ENCODE measurements at regions not wholly inside any gene's neighbourhood (a gene's known extent, or its start where the extent isn't known, plus 50 kb on each side); places are given as distances from the start of the nearest gene placed in this dataset.
A peak's percentile ranks its signal among the peaks of the same experiment; 100 is the strongest.

GRCh38 chr12:124458992-124459851 is 108.2 kb downstream of the NCOR2 start:
- no peak for DNase-seq (ENCODE audit: low read depth in 3 of 3, low spot score in 1 of 3)

- no peak for DNase-seq (ENCODE audit: low read depth in 3 of 3, low spot score in 1 of 3)
These were observed 109.0 kb downstream of the NCOR2 start for GRCh38 chr12:124458220-124458991.

GRCh38 chr12:124457287-124458219 is 109.9 kb downstream of the NCOR2 start:
- DNase-seq (ENCODE audit: low read depth in 3 of 3, low spot score in 1 of 3), result peak in 1 of 3 donors; percentile 27

GRCh38 chr12:124456652-124457152 is 110.7 kb downstream of the NCOR2 start:
- no peak for DNase-seq (ENCODE audit: low read depth in 3 of 3, low spot score in 1 of 3)

- no peak for DNase-seq (ENCODE audit: low read depth in 3 of 3, low spot score in 1 of 3)
These were observed 111.2 kb downstream of the NCOR2 start for GRCh38 chr12:124456133-124456651.

- no peak for DNase-seq (ENCODE audit: low read depth in 3 of 3, low spot score in 1 of 3)
These were observed 112.1 kb downstream of the NCOR2 start for GRCh38 chr12:124455336-124455735.

- DNase-seq (ENCODE audit: low read depth in 3 of 3, low spot score in 1 of 3), result no peak
These were observed 112.7 kb downstream of the NCOR2 start for GRCh38 chr12:124454735-124455134.

GRCh38 chr12:124454352-124454725 is 113.1 kb downstream of the NCOR2 start:
- DNase-seq (ENCODE audit: low read depth in 3 of 3, low spot score in 1 of 3), result no peak

GRCh38 chr12:124453419-124454351 is 113.7 kb downstream of the NCOR2 start:
- peak; percentile 51 to 67 (median 65) for DNase-seq (ENCODE audit: low read depth in 3 of 3, low spot score in 1 of 3)

- DNase-seq (ENCODE audit: low read depth in 3 of 3, low spot score in 1 of 3), result no peak
These were observed 114.7 kb downstream of the NCOR2 start for GRCh38 chr12:124452576-124453331.

- no peak for DNase-seq (ENCODE audit: low read depth in 3 of 3, low spot score in 1 of 3)
These were observed 115.7 kb downstream of the NCOR2 start for GRCh38 chr12:124451637-124452243.

- DNase-seq (ENCODE audit: low read depth in 3 of 3, low spot score in 1 of 3), result no peak
These were observed 116.4 kb downstream of the NCOR2 start for GRCh38 chr12:124451016-124451415.

GRCh38 chr12:124450376-124450750 is 117.0 kb downstream of the NCOR2 start:
- no peak for DNase-seq (ENCODE audit: low read depth in 3 of 3, low spot score in 1 of 3)

- DNase-seq (ENCODE audit: low read depth in 3 of 3, low spot score in 1 of 3), result no peak
These were observed 117.6 kb downstream of the NCOR2 start for GRCh38 chr12:124449623-124450375.

GRCh38 chr12:124448955-124449622 is 118.3 kb downstream of the NCOR2 start:
- DNase-seq (ENCODE audit: low read depth in 3 of 3, low spot score in 1 of 3), result no peak

GRCh38 chr12:124448241-124448954 is 119.0 kb downstream of the NCOR2 start:
- DNase-seq (ENCODE audit: low read depth in 3 of 3, low spot score in 1 of 3), result no peak

GRCh38 chr12:124446364-124446763 is 121.0 kb downstream of the NCOR2 start:
- DNase-seq (ENCODE audit: low read depth in 3 of 3, low spot score in 1 of 3), result no peak

Measured in stimulated activated CD4-positive, alpha-beta T cell treated with anti-CD3 and anti-CD28 coated beads, TNF-alpha, amount 100 ng/mL, for 1 hour (primary cell).